ENCODE measurements at regions not wholly inside any gene's neighbourhood (a gene's known extent, or its start where the extent isn't known, plus 50 kb on each side); places are given as distances from the start of the nearest gene placed in this dataset.

DNA sequence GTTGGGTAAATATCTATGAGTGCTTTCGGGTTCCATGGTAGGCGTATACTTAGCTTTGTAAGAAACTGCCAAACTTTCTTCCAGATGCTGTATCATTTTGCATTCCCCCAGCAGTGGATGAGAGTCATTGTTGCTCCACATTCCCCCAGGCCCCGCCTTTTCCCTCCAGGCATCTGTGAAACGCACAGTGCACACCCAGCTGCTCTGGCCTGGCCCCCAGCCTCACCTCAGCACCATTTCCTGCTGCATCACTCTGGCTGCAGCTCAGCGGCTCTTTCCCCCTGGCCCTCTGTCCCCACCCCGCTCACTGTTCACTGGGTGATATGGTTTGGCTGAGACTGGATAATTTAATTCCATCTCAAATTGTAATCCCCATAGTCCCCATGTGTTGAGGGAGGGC lies 76.6 kb upstream of the SPTLC1 start:
- 0 out of 2 replicates have a peak, but pooled peaks cover under 1% of the 10 kb centered on the region for H3K9me3 ChIP-seq (replicated peaks)
- H3K4me1 ChIP-seq (replicated peaks), result no peaks in the 10 kb centered on the region
- no peaks in the 10 kb centered on the region for H3K27me3 ChIP-seq (replicated peaks)
- DNase-seq (ENCODE audit: low read depth in 1 of 2, low spot score in 2 of 2), result no peak
- no peaks in the 10 kb centered on the region for H3K36me3 ChIP-seq
- no peak overlapping the region for H3K27ac ChIP-seq
- no peak overlapping the region for H3K4me3 ChIP-seq

DNA sequence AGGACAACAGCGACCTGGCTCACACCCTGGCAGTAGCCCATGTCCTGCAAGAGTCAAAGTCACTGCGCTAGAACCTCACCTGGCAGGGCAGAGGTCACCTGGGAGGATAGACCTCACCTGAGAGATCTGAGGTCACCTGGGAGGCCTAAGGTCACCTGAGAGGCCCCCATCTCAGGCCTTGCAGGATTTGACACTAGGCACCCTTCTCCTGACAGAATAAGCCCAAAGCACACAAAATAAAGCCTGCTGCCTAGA lies 75.2 kb upstream of the SPTLC1 start:
- H3K27ac ChIP-seq, result no peak overlapping the region
- no peak for DNase-seq (ENCODE audit: low read depth in 1 of 2, low spot score in 2 of 2)
- no peak overlapping the region for H3K4me3 ChIP-seq
- H3K9me3 ChIP-seq (replicated peaks), result no peaks in the 10 kb centered on the region
- H3K27me3 ChIP-seq (replicated peaks), result no peaks in the 10 kb centered on the region
- H3K36me3 ChIP-seq, result no peaks in the 10 kb centered on the region
- no peaks in the 10 kb centered on the region for H3K4me1 ChIP-seq (replicated peaks)

DNA sequence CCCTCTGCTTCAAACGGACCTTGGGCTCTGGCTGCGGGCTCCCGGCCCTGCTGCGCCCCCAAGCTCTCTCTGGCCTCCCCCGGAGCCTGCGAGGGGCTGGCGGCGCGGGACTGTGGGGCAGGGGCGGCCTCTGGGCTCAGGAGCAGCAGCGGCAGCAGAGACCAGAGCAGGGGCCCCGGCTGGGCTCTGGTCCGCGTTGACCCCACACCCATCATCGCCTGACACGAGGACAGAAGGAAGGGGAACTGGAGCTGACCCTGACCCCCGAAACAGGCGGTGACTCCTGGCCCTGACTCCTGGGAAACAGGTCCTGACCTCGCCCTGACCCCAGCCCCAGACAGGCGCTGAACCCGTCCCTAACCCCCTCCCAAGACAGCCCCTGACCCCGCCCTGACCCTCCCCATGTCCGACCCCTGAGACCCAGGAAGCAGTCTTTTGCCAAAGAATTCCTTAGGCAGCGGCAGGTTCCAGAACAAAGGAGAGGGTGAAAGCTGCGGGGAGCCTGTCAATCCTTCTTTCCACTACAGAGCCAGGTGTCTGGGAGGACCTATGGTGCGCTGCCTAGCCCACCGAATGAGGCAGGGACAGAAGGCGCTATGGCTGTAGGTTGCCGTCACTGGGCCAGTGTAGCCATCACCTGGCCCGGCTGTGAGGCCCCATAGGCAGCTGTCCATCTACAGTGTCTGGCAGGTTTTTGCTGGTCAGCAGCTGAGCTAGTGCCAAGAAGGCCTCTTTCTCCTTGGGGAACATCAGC lies 74.7 kb upstream of the SPTLC1 start:
- Histone ChIP-seq H3K9me3 (replicated peaks) (no peaks in the 10 kb centered on the region), H3K4me1 (replicated peaks) (no peaks in the 10 kb centered on the region), H3K36me3 (no peaks in the 10 kb centered on the region), H3K27me3 (replicated peaks) (no peaks in the 10 kb centered on the region), H3K4me3 (no peak overlapping the region), H3K27ac (no peak overlapping the region)
- no peak for DNase-seq (ENCODE audit: low read depth in 1 of 2, low spot score in 2 of 2)

DNA sequence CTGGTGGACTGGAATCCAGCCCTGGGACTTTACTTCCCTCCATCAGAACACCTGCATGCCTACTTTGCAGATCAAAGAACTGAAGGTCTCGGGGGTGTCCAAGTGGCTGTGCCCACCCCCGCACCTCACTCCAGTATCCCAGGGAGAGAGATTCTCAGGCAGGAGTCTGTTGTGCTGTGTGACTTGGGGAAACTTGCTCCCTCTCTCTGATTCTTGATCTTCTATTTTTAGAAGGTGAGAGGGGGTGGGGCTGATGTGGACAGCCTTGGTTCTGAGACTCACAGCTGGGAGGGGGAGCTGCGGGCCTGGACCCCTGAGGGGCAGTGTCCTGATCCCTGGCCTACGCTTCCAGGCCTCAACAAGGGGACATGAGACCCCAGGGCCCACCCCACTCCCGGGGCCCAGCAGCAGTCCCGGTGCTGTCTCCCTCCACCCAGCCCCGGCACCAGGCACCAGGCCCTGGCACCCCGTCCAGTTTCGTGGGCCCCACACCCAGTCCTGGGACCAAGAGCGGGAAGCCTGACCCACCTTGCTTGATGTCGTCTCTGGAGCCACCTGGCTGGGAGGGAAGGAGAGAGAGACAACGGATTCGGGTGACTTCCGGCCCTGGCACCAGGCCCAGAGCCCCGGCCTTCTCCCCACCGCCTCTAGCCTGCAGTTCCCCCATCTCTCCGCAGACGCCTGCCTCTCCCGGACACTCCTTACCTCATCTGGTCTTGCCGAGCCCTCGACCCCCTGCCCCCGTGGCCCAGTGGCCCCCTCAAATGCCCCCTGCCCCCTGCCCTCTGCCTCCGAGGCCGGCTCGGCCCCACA lies 74.0 kb upstream of the SPTLC1 start:
- Histone ChIP-seq H3K27me3 (replicated peaks) (no peaks in the 10 kb centered on the region), H3K4me3 (no peak overlapping the region), H3K9me3 (replicated peaks) (no peaks in the 10 kb centered on the region), H3K27ac (no peak overlapping the region), H3K4me1 (replicated peaks) (no peaks in the 10 kb centered on the region), H3K36me3 (no peaks in the 10 kb centered on the region)
- DNase-seq (ENCODE audit: low read depth in 1 of 2, low spot score in 2 of 2), result no peak

DNA sequence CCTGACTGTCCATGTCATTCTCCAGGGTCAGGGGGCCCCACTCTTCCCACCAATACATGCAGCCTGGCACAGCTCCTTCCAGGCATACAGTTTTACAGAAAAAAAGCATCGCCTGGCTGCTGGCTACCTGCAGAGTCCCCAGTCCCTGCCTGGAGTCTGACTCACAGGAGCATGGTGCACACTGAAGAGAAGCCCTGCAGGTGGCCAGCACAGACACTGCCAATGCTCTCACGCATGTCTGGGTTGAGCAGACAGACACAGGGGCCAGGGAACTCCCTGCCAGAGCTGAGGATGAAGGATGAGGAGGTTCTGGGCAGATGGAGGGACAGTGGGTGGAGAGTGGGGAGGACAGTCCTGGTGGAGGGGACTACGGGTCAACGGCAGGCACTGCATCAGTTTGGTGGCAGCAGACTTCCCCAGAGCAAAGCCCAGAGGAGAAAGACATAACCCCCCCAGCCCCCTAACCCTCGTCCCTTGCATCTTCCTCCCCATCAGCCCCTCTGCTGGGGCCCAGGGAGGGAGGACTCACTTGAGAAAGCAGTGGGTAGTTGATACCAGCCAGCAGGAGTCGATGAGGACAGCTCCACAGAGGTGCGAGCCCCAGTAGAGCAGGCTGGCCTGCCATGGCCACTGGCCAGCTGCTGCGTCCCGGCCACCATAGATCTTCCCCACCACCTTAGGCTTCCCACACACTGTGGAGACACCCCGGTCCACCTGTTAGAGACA lies 72.9 kb upstream of the SPTLC1 start:
- no peak overlapping the region for H3K4me3 ChIP-seq

DNA sequence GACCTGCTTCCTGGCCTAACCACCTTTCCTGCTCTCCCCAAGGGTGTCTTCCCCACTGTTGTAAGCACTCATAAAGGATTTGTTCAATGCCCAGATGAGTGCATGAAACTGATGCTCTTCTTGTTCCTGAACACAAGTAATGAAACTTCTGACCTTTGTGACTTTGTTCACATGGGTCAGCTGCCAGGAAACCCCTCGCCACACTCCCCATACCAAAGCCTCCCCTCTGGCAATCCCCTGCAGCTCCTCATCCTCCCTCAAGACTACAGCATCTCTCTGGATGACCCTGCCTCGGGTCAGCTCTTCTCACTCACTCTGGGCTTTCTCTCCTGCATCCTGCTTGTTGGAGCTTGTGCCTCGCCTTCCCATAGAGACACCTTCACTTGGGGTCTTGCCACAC lies 72.2 kb upstream of the SPTLC1 start:
- DNase-seq (ENCODE audit: low read depth in 1 of 2, low spot score in 2 of 2), result no peak
- H3K36me3 ChIP-seq, result no peaks in the 10 kb centered on the region
- no peaks in the 10 kb centered on the region for H3K9me3 ChIP-seq (replicated peaks)
- no peaks in the 10 kb centered on the region for H3K27me3 ChIP-seq (replicated peaks)
- no peak overlapping the region for H3K4me3 ChIP-seq
- H3K4me1 ChIP-seq (replicated peaks), result no peaks in the 10 kb centered on the region
- H3K27ac ChIP-seq, result no peak overlapping the region

More for the DNA sequence above, 72.9 kb upstream of the SPTLC1 start:
- Histone ChIP-seq H3K36me3 (no peaks in the 10 kb centered on the region), H3K9me3 (replicated peaks) (no peaks in the 10 kb centered on the region), H3K27me3 (replicated peaks) (no peaks in the 10 kb centered on the region), H3K27ac (no peak overlapping the region), H3K4me1 (replicated peaks) (no peaks in the 10 kb centered on the region)
- no peak for DNase-seq (ENCODE audit: low read depth in 1 of 2, low spot score in 2 of 2)

DNA sequence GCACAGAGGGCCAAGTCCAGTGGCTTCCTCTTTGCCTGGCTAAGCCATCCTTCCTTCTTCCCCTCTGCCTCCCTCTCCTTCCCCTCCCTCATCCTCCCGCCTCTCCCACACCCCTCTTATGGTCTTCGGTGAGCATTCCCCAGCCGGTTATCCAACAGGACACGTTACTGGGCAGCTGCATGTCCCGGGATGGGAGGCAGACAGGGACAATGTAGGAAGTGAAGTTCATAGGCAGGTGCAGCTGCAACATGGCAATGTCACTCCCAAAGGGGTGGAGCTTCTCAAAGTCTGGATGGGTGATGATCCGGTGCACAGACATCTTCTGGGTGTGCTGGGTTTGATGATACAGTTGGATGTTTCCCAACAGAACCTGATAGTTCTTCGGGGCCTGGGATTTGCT lies 71.4 kb upstream of the SPTLC1 start:
- DNase-seq (ENCODE audit: low read depth in 1 of 2, low spot score in 2 of 2), result no peak
- Histone ChIP-seq H3K4me1 (replicated peaks) (no peaks in the 10 kb centered on the region), H3K36me3 (no peaks in the 10 kb centered on the region), H3K27ac (no peak overlapping the region), H3K27me3 (replicated peaks) (no peaks in the 10 kb centered on the region), H3K4me3 (no peak overlapping the region), H3K9me3 (replicated peaks) (no peaks in the 10 kb centered on the region)

DNA sequence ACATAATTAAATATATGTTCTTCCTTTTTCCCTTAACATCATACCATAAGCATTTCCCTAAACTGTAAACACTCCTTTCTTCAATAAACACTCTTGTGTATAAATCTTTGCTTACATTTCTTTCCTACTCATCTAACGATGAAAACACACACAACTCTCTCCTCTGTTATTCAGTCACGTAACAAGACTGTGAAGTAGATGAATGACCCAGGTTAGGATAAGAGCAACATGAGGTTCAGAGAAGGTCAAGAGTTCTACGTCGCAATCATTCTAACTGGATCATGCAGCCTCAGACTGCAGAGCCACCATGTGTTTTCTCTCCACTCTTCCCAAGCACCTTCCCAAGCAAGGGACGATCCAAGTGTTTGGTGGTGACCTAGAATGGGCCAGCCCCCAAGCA lies 70.5 kb upstream of the SPTLC1 start:
- H3K4me3 ChIP-seq, result no peak overlapping the region
- no peaks in the 10 kb centered on the region for H3K36me3 ChIP-seq
- H3K27me3 ChIP-seq (replicated peaks), result no peaks in the 10 kb centered on the region
- H3K9me3 ChIP-seq (replicated peaks), result no peaks in the 10 kb centered on the region
- DNase-seq (ENCODE audit: low read depth in 1 of 2, low spot score in 2 of 2), result no peak
- 0 out of 2 replicates have a peak, but pooled peaks cover 6% of the 10 kb centered on the region for H3K4me1 ChIP-seq (replicated peaks)
- no peak overlapping the region for H3K27ac ChIP-seq

DNA sequence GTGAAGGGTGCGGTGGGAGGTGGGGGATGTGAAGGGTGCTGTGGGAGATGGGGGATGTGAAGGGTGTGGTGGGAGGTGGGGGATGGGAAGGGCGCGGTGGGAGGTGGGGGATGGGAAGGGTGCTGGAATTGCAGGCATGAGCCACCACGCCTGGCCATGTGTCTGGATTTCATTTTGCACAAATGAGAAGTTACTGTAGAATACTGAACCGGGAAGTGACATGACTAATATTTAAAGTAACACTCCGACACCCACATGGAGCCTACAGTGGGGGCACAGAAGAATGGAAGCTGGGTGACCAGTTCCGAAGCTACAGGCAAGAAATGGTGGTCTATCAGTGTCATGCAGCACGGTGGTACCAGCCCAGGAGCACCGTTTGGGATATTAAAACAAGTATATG lies 69.9 kb upstream of the SPTLC1 start:
- H3K27ac ChIP-seq, result no peak overlapping the region
- H3K36me3 ChIP-seq, result no peaks in the 10 kb centered on the region
- 0 out of 2 replicates have a peak, but pooled peaks cover 7% of the 10 kb centered on the region for H3K4me1 ChIP-seq (replicated peaks)
- no peak for DNase-seq (ENCODE audit: low read depth in 1 of 2, low spot score in 2 of 2)
- no peaks in the 10 kb centered on the region for H3K27me3 ChIP-seq (replicated peaks)
- no peak overlapping the region for H3K4me3 ChIP-seq
- H3K9me3 ChIP-seq (replicated peaks), result no peaks in the 10 kb centered on the region

DNA sequence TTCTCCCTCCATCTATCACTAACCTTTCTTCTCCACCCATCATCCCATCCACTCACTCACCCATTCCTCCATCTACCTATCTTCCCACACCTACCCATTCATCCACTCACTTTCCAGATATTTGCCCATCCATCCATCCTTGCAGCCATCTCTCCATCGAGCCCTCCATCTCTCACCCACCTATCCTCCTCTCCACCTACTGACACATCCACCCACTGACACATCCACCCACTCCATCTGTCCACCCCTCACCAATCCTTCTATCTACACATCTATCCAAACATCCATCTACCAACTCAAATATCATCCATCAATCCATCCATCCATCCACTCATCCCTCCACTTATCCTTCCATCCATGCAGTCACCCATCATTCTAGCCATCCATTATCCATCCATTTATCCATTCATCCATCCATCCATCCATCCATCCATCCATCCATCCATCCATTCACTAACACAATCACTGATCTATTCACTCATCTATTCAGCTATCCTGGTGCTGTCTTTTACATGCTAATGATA lies 68.9 kb upstream of the SPTLC1 start:
- H3K27me3 ChIP-seq (replicated peaks), result no peaks in the 10 kb centered on the region
- no peak for DNase-seq (ENCODE audit: low read depth in 1 of 2, low spot score in 2 of 2)
- H3K27ac ChIP-seq, result no peak overlapping the region
- H3K36me3 ChIP-seq, result no peaks in the 10 kb centered on the region
- H3K4me1 ChIP-seq (replicated peaks), result 0 out of 2 replicates have a peak, but pooled peaks cover 7% of the 10 kb centered on the region
- no peaks in the 10 kb centered on the region for H3K9me3 ChIP-seq (replicated peaks)
- no peak overlapping the region for H3K4me3 ChIP-seq

DNA sequence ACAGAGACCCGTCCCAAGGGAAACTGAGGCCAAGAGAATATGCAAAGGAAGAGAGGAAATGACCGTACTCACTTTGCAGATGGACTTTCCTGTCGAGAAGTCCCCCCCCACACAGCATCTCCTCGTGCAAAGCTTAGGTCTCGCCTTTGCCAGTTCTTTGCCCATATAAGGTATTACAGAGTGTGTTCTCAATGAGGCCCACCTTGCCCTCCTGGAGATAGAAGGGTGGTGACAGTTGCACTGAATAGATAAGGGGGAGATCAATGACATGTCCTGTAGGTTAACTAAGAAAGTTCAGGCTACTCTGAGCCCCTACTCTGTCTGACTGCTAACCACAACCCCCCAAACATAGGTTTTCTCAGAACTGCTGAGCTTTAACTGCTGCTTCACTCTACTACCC lies 68.2 kb upstream of the SPTLC1 start:
- Histone ChIP-seq H3K36me3 (no peaks in the 10 kb centered on the region), H3K27me3 (replicated peaks) (no peaks in the 10 kb centered on the region), H3K27ac (no peak overlapping the region), H3K4me1 (replicated peaks) (0 out of 2 replicates have a peak, but pooled peaks cover 7% of the 10 kb centered on the region), H3K4me3 (no peak overlapping the region), H3K9me3 (replicated peaks) (no peaks in the 10 kb centered on the region)
- DNase-seq (ENCODE audit: low read depth in 1 of 2, low spot score in 2 of 2), result no peak

DNA sequence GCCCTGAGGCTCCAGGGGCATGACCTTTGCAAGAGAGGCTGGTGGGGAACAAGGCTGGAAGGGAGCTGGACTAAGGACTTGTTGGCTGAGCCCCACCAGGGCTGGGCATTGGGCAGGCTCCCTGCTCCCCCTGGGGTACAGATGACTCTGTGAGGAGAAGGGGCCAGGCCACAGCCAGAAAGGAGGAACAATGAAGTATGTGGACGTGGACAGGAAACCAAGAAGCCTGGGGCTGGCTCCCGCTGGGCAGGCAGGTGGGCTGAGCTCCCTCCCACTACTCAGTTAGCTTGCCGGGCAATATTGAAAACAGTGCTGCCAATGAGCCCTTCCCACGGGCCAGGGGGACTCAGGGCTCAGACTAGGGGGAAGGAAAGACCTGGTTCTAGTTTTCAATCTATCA lies 66.1 kb upstream of the SPTLC1 start:
- H3K27ac ChIP-seq, result no peak overlapping the region
- H3K4me1 ChIP-seq (replicated peaks), result 0 out of 2 replicates have a peak, but pooled peaks cover 7% of the 10 kb centered on the region
- H3K4me3 ChIP-seq, result no peak overlapping the region
- no peaks in the 10 kb centered on the region for H3K36me3 ChIP-seq
- H3K27me3 ChIP-seq (replicated peaks), result no peaks in the 10 kb centered on the region
- no peak for DNase-seq (ENCODE audit: low read depth in 1 of 2, low spot score in 2 of 2)
- H3K9me3 ChIP-seq (replicated peaks), result no peaks in the 10 kb centered on the region

DNA sequence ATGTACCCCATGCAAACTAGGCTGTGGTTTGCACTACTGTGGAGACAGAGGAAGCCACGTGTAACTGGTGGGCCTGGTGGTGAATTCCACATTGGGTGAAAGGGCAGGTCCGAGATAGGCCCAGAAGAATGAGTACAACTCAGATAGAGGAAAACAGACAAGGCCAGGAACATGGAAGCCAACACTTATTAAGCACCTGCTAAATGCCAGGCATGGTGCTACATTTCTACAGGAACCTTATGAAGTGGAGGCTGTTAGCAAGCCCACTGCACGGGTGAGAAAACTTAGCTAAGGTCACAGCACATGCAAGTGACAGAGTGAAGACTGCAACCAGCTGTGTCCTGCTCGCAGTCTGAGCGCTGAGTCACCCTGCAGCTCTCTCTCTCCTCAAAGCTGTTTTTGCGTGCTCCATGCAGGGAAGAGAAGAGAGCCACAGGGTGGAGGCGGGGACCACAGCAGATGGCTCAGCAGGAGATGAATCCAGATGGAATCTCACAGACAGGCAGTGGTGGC lies 65.5 kb upstream of the SPTLC1 start:
- no peak overlapping the region for H3K27ac ChIP-seq
- no peaks in the 10 kb centered on the region for H3K36me3 ChIP-seq
- no peaks in the 10 kb centered on the region for H3K9me3 ChIP-seq (replicated peaks)
- 0 out of 2 replicates have a peak, but pooled peaks cover 7% of the 10 kb centered on the region for H3K4me1 ChIP-seq (replicated peaks)
- peak in 1 of 2 experiments; percentile 12 for DNase-seq (ENCODE audit: low read depth in 1 of 2, low spot score in 2 of 2)
- no peaks in the 10 kb centered on the region for H3K27me3 ChIP-seq (replicated peaks)
- no peak overlapping the region for H3K4me3 ChIP-seq
